Liver (tissue), 8 donors: ENCODE measurements at regions not wholly inside any gene's neighbourhood (a gene's known extent, or its start where the extent isn't known, plus 50 kb on each side); places are given as distances from the start of the nearest gene placed in this dataset.

Experiments
- DNase-seq: peaks from one replicate; pipeline ENCODE4 v3.0.0-alpha.2; 2017; ENCODE audit warnings: low spot score
- H3K27ac ChIP-seq, 2 donors: one replicate each; pipeline ENCODE4 v1.7.0; 2013; ENCODE audit warnings: inconsistent platforms in 2 of 2, low read length in 2 of 2, control low read depth in 1 of 2, low read depth in 1 of 2, mild to moderate bottlenecking in 1 of 2
- H3K27me3 ChIP-seq, 4 donors: one replicate each; pipeline versions ENCODE4 v1.6.1 to v1.7.0; 2013; ENCODE audit warnings: low read length in 3 of 4, inconsistent platforms in 1 of 4, mild to moderate bottlenecking in 1 of 4, moderate library complexity in 1 of 4; ENCODE audit not compliant: control insufficient read depth in 4 of 4, insufficient read depth in 4 of 4
- H3K36me3 ChIP-seq, 4 donors: one replicate each; pipeline versions ENCODE4 v1.6.1 to v1.7.0; 2013; ENCODE audit warnings: low read length in 3 of 4, mild to moderate bottlenecking in 3 of 4, low read depth in 1 of 4, moderate library complexity in 1 of 4; ENCODE audit not compliant: control insufficient read depth in 4 of 4, insufficient read depth in 3 of 4
- H3K4me1 ChIP-seq, 4 donors: one replicate each; pipeline versions ENCODE4 v1.6.1 to v1.7.0; 2013; ENCODE audit warnings: low read length in 3 of 4, mild to moderate bottlenecking in 3 of 4, moderate library complexity in 1 of 4; ENCODE audit not compliant: control insufficient read depth in 4 of 4, insufficient read depth in 4 of 4
- H3K4me3 ChIP-seq, 3 donors: one replicate each; pipeline versions ENCODE4 v1.6.1 to v1.7.0; 2013; ENCODE audit warnings: low read length in 3 of 3, control low read depth in 1 of 3, low read depth in 1 of 3, mild to moderate bottlenecking in 1 of 3
- H3K9ac ChIP-seq, 2 donors: one replicate each; pipeline ENCODE4 v1.7.0; 2013; ENCODE audit warnings: low read length in 2 of 2, mild to moderate bottlenecking in 2 of 2, moderate library complexity in 2 of 2, control low read depth in 1 of 2, low read depth in 1 of 2
- H3K9me3 ChIP-seq, 4 donors: one replicate each; pipeline versions ENCODE4 v1.6.1 to v1.7.0; 2013; ENCODE audit warnings: low read length in 3 of 4; ENCODE audit not compliant: control insufficient read depth in 4 of 4
- ATF3 ChIP-seq: IDR thresholded peaks from 2 replicates; pipeline ENCODE4 v1.6.1; 2016; ENCODE audit warnings: antibody characterized with exemption
- CTCF ChIP-seq: fragments of 150-350 bp; IDR thresholded peaks from 2 replicates; pipeline ENCODE4 v1.5.1; 2017; ENCODE audit warnings: improper control_type of control experiment, low read depth, low read length; ENCODE audit not compliant: missing input control
- EGR1 ChIP-seq, 2 donors: IDR thresholded peaks; 2 replicates each; pipeline ENCODE4 v1.6.1; 2016 to 2018; ENCODE audit warnings: antibody characterized with exemption in 2 of 2, low read depth in 2 of 2
- FOXA1 ChIP-seq: IDR thresholded peaks from 2 replicates; pipeline ENCODE4 v1.6.1; 2016; ENCODE audit warnings: antibody characterized with exemption
- FOXA2 ChIP-seq: IDR thresholded peaks from 2 replicates; pipeline ENCODE4 v1.6.1; 2016; ENCODE audit warnings: antibody characterized with exemption
- GABPA ChIP-seq, 2 donors: IDR thresholded peaks in 1 of 2; conservative IDR thresholded peaks in 1 of 2; 2 replicates each; pipeline ENCODE4 v1.6.1; 2016; ENCODE audit warnings: antibody characterized with exemption in 2 of 2, mild to moderate bottlenecking in 1 of 2, moderate library complexity in 1 of 2
- HNF4A ChIP-seq, 2 donors: conservative IDR thresholded peaks; 2 replicates each; pipeline ENCODE4 v1.6.1; 2016; ENCODE audit warnings: antibody characterized with exemption in 2 of 2, mild to moderate bottlenecking in 2 of 2
- HNF4G ChIP-seq: IDR thresholded peaks from 2 replicates; pipeline ENCODE4 v1.6.1; 2016; ENCODE audit warnings: antibody characterized with exemption
- JUND ChIP-seq, 2 donors: IDR thresholded peaks; 2 replicates each; pipeline ENCODE4 v1.6.1; 2016; ENCODE audit warnings: antibody characterized with exemption in 2 of 2
- MAX ChIP-seq: IDR thresholded peaks from 2 replicates; pipeline ENCODE4 v1.6.1; 2016; ENCODE audit warnings: antibody characterized with exemption
- NR2F2 ChIP-seq: IDR thresholded peaks from 2 replicates; pipeline ENCODE4 v1.6.1; 2016; ENCODE audit warnings: antibody characterized with exemption
- RAD21 ChIP-seq, 2 donors: IDR thresholded peaks; 2 replicates each; pipeline ENCODE4 v1.6.1; 2016; ENCODE audit warnings: antibody characterized with exemption in 2 of 2, mild to moderate bottlenecking in 2 of 2
- REST ChIP-seq: IDR thresholded peaks from 2 replicates; pipeline ENCODE4 v1.6.1; 2016; ENCODE audit warnings: antibody characterized with exemption, mild to moderate bottlenecking
- RXRA ChIP-seq, 2 donors: IDR thresholded peaks; 2 replicates each; pipeline ENCODE4 v1.6.1; 2017 to 2018; ENCODE audit warnings: antibody characterized with exemption in 2 of 2, mild to moderate bottlenecking in 1 of 2
- SP1 ChIP-seq: IDR thresholded peaks from 2 replicates; pipeline ENCODE4 v1.6.1; 2018; ENCODE audit warnings: antibody characterized with exemption, mild to moderate bottlenecking
- TAF1 ChIP-seq: conservative IDR thresholded peaks from 2 replicates; pipeline ENCODE4 v1.6.1; 2016; ENCODE audit warnings: antibody characterized with exemption, mild to moderate bottlenecking
- YY1 ChIP-seq: IDR thresholded peaks from 2 replicates; pipeline ENCODE4 v1.6.1; 2016; ENCODE audit warnings: antibody characterized with exemption, mild to moderate bottlenecking
- ZBTB33 ChIP-seq: IDR thresholded peaks from 2 replicates; pipeline ENCODE4 v1.6.1; 2016; ENCODE audit warnings: antibody characterized with exemption
- WGBS: extraction: QIAGEN DNeasy Blood & Tissue Kit; methylation state at CpG from one replicate; pipeline ENCODE4 v1.1.7; 2013; 5-methylcytosine and 5-hydroxymethylcytosine counted together
- donor health status: healthy.
- donor health status: healthy.
- donor health status: healthy.
- donor health status: healthy.
- donor health status: healthy.

- Histone ChIP-seq H3K9me3 (no peaks in the 10 kb centered on the region), H3K36me3 (no peaks in the 10 kb centered on the region), H3K9ac (no peak overlapping the region), H3K4me1 (no peaks in the 10 kb centered on the region), H3K4me3 (no peak overlapping the region), H3K27ac (no peak overlapping the region), H3K27me3 (no peaks in the 10 kb centered on the region)
- TF ChIP-seq MAX: no peak
- TF ChIP-seq RAD21 (IDR thresholded peaks at IDR 0.05): no peak
- TF ChIP-seq REST: no peak
- 82% methylated on average over 6 of the region's 6 CpGs for WGBS
- no peak for DNase-seq
These were observed 59.6 kb upstream of the TRIM24 start for GRCh38 chr7:138400400-138400886.

GRCh38 chr7:138402749-138403148 lies 57.3 kb upstream of the TRIM24 start:
- H3K9ac ChIP-seq: no peak overlapping the region
- H3K4me3 ChIP-seq: no peak overlapping the region
- WGBS: 96% methylated on average over 1 of the region's 1 CpG
- no peaks in the 10 kb centered on the region for H3K9me3 ChIP-seq
- H3K27me3 ChIP-seq: no peaks in the 10 kb centered on the region
- TF ChIP-seq FOXA1 (no peak), CTCF (no peak), ATF3 (no peak), HNF4A (conservative IDR thresholded peaks at IDR 0.05) (no peak), RAD21 (IDR thresholded peaks at IDR 0.05) (no peak), REST (no peak), MAX (no peak), YY1 (no peak), HNF4G (no peak), GABPA (IDR thresholded peaks at IDR 0.05 in 1 of 2, conservative IDR thresholded peaks at IDR 0.05 in 1 of 2) (no peak), RXRA (IDR thresholded peaks at IDR 0.05) (no peak), EGR1 (IDR thresholded peaks at IDR 0.05; ENCODE audit: low read depth in 2 of 2) (no peak), ZBTB33 (no peak), NR2F2 (no peak), FOXA2 (no peak), TAF1 (no peak), SP1 (no peak), JUND (IDR thresholded peaks at IDR 0.05) (no peak)
- H3K27ac ChIP-seq: no peak overlapping the region
- H3K4me1 ChIP-seq: no peaks in the 10 kb centered on the region
- no peaks in the 10 kb centered on the region for H3K36me3 ChIP-seq
- no peak for DNase-seq
